Fibroblast of upper back skin (primary cell): ENCODE measurements at regions not wholly inside any gene's neighbourhood (a gene's known extent, or its start where the extent isn't known, plus 50 kb on each side); places are given as distances from the start of the nearest gene placed in this dataset.

Source experiments
- DNase-seq: peaks from one replicate; pipeline ENCODE4 v3.0.0-alpha.2; 2013

DNA sequence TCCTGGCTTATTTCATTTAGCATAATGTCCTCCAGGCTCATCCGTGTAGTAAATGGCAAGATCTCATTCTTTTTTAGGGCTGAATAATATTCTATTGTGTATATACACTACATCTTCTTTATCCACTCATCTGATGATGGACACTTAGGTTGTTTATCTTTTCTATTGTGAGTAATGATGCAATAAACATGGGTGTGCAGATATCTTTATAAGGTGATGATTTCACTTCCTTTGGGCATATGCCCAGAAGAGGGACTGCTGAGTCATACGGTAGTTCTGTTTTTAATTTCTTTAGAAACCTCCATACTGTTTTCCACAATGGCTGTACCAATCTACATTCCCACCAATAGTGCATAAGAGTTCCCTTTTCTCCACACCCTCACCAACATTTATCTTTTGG lies 317.6 kb upstream of the CNKSR2 start:
- no peak for DNase-seq

DNA sequence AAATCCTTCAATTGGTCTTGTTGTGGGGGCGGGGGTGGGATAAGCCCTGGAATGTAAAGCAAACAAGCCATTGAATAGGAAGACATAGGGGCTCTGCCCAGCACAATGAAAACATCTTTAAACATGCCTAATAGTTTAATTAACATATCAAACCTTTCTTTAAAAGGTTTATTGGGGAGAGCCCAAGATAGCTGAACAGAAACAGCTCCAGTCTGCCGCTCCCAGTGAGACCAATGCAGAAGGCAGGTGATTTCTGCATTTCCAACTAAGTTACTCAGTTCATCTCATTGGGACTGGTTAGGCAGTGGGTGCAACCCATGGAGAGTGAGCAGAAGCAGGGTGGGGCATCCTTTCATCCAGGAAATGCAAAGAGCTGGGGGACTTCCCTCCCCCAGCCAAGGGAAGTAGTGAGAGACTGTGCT lies 327.2 kb upstream of the CNKSR2 start:
- no peak for DNase-seq

DNA sequence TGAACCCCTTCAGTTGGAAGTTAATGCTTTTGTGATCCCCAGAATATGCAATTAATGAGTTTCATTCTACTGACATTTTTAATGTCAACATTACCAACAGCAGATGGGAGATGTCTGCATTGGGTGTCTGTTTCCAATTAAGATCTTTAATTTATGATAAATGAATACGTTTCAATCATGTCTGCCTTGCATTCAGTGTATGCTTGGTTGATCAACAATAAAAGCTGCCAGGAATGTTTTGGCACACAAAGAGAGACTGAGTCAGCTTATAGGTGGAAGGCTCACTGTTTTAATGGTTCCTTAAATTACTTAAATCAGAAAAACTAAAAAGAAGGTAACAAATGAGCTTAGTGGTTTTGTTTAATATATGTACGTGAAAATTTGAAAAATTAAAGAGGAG lies 359.9 kb upstream of the CNKSR2 start:
- DNase-seq: no peak

DNA sequence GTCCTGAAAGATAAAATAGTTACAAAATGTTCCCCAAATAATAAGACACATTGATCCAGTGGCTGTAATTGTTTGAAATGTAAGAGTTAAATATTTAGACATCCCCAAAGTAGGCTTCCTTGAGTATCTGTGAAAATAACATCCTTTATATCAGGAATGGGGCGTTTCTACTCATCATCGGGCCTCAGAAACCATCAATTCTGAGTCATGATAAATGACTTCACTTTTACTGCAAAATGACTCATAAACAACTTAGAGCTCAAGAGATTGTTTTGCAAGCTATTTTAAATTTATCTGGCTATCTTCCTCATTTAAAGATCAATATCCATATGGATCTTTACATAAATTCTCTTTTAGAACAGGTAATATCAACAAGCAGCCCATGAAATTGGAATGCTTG lies 369.4 kb upstream of the CNKSR2 start:
- DNase-seq: peak; percentile 11

DNA sequence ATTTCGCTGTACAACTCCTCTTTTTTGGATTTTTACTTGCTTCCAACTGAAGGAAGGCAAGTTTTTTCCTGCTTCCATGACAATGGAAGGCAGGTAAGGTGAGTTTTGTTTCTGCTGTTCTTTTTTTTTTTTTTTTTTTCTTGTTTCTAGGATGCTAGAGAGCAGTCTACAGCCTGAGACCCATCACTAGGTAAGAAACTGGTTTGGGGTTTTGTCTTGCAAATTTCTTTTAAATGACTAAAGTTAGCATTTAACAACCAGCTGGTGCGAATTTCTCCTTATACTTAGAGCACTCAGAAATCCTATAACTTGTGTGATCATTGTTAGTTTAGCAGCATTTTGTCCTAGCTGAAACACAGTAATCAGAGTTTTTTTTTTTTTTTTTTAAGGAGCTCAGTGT lies 378.4 kb upstream of the CNKSR2 start:
- no peak for DNase-seq

DNA sequence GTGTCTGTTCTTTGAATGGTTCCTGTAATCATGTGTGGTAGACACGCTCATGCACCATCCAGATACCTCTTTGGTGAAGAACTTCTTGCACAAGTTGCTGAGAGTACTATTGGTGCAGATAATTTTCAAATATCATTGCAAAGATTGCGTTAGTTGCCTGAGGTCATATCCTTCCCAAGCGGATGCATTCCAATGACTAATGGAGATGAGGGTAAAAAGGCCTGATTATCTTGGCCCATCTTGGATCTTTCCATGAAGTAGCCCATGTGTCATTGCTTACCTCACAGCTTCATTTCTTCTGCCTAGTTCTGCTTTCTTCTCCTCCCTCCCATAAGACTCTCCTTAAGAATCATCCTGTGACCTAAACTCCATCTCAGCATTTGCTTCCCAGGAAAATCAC lies 384.9 kb upstream of the CNKSR2 start:
- DNase-seq: no peak

DNA sequence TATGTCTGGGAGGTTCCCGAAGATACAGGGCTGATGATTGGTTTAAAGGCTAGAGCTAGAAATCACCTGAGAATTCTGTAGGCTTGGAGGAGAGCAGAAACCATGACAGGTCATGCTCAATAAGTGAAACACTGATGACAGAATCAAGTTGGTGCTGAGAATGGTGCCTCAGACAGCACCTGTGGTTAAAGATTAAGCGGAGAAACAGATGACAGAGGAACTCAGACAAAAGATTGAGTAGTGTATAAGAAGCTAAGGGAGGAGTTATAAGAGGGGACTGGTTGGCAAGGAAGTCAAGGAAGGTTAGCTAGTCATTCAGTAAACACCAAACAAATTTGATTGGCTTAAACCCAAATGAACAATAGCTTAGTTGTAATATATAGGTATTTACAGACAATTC lies 385.4 kb upstream of the CNKSR2 start:
- DNase-seq: no peak

DNA sequence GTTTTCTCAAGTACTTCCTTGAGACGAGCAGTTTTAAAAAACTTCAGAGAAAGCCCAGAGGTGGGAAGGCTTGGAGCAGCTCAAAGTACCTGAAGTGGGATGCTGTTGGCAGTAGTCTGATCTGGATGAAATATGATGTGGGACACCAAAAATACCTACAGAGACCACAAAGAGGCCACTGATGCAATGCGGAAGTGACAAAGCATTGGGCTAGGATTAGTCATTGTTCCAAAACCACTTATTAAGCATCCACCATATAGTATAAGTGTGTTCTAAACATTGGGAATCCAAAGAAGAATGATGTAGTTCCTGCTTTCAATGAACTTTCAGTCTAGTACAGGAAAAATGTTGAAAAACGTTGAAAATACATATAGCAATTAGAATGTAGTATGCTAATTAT lies 386.1 kb upstream of the CNKSR2 start:
- DNase-seq: peak; percentile 56

DNA sequence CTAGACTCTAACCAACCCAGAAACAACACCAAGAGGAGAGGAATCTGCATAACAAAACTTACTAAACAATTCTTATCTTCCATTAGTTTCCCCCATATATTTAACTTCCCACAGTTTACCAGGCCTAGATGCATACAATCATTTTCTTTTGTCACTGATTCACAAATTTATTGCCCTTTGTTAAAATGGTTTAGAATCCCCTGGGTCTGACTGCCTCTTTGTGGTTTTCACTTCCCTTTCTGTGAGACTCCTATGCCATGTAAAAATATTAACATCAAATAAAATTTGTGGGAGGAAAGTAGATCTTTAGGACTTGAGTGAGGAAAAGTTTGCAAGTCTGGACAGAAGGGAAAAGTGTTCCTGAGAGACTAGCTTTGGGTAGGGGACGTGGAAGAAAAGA lies 393.8 kb upstream of the CNKSR2 start:
- DNase-seq: no peak

DNA sequence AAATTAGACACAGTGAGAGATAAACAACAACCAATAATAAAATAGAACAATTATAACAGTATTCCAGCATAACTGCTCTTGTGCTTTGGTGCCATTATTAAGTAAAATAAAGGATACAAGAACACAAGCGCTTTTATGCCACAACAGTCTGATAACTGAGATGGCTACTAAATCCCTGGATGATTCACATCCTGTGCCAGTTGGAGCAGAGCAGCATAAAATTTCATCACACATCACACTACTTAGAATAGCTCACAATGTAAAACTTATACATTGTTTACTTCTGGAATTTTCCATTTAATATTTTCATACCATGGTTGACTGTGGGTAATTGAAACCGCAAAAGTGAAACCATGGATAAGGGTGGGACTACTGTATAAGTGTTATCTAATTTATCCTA lies 399.9 kb upstream of the CNKSR2 start:
- DNase-seq: peak; percentile 12

DNA sequence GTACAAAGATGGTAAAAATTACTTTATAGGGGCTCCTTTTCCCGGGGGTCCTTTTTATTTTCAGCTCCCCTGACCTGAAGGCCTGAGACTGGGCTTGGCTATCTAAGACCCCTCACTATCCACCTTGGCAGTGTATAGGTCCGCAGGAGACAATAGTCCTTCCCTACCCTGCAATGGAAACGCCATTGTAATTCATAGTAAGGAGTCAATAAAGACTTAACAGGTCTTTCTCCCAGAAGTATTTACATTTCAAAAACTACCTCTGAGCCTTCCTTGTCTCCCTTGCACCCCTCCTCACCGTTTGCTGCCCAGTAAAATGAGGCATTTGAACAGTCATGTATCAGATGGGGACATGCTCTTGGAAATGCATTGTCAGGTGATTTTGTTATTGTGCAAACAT lies 401.2 kb upstream of the CNKSR2 start:
- no peak for DNase-seq

DNA sequence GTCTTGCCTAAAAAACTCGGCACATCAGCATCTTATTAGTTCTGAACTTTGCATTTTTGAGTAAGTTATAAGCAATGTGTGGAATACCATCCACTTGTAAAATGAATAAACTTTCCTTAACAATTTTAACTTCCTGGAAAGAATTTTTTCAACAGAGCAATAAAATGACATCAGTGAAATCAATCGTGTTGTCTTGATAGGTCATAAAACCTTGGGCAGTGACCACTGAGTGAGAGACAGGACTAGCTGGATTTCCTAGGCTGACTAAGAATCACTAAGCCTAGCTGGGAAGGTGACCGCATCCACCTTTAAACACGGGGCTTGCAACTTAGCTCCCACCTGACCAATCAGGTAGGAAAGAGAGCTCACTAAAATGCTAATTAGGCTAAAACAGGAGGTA lies 403.0 kb upstream of the CNKSR2 start:
- DNase-seq: no peak

DNA sequence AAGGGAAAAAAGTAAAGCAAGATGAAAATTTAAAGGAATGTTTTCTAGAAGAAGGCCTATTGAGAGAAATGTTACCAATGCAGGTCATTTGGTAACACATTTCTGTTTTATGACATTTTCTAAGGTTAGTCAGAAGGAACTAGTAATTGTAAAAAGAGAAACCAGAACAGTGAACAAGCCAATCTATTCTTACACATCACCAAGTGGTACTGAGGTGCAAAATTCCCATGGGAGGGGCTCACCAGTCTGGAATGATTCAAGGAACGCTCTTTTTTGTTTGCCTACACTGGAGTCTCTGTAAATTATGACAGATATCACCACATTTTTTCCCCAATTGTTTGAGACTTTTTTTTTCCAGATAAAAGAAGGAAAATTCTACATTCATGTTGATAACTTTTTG lies 404.7 kb upstream of the CNKSR2 start:
- no peak for DNase-seq

DNA sequence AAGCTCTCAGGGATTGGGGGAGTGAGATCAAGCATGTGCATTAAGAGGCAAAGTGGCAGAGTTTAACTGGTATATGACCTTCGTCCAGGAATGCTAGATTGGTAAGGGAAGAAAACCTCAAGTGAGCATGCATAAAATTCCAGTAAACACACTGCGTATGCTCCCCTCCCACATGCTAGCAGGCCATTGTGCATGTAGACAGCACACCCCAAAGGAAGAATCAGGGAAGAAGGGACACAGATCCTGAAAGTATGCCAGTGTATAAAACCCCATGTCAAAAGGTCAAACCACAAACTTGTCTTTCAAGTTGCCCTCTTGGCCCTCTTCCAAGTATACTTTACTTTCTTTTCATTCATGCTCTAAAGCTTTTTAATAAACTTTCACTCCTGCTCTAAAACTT lies 405.2 kb upstream of the CNKSR2 start:
- DNase-seq: no peak

DNA sequence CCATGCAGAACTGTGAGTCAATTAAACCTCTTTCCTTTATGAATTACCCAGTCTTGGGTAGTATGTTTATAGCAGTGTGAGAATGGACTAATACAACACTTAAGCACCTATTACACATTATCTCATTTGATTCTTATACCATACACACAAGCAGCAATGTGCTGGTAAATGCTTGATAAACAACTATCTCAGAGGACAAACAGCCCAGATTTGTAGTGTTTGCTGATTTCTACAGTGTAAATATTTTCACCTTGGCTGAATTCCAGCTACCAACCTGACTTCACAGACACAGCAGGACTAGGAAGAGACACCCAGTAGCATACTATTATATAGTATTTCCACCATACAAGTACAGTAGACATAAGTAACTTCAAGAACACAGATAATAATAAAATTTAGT lies 406.5 kb upstream of the CNKSR2 start:
- no peak for DNase-seq

DNA sequence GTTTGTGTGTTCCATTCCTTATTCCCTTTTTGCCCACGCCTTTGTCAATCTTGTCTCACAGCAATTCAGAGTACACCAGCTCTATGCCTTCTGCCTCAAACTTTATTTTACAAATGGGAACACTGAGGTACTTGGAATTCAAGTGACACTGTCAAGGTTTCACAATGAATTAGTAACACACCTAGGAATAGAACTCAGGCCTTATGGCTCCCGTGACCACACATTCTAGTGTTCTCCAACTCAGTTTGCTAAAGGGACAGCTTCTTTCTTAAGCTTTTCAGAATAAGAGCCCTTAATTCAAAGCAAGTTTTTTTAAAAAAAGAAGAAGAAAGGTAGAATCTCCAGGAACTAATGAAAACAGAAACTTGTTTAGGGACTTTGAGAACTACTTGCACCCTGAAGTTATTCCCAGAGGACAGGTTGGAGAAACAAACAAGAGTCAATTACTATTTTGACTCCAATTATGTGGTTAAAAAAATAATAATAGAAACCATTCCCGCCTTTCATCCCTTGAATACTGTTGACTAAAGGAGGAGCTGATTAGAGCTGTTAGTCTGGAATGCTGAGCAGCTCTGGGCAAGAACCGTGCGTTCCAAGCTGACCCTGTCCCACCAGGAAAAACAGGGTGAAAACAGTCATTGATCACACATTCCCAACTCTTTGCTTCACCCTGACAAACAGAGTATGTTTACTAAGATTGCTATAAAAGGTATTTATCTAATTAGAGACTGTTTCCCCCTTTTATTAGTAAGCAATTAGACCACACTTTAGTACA lies 408.8 kb upstream of the CNKSR2 start:
- DNase-seq: no peak

DNA sequence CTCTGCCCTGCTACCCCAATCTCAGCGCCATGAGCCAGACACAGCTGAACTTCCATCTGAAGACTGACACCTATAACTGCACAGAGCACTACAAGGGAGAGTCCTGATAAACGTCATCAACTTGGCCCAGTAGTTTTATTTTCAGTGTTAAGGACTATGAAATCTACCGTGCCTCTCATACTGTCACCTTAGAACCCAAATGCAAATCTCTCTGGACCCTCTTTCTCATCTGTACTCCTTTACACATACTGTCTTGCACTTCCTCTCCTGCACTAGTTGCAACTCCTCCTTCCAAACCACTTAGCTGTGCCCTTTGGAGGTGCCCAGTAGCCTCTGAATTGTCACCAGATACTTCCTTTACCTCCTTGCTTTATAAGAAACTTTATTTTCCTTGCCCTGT lies 420.2 kb upstream of the CNKSR2 start:
- no peak for DNase-seq

DNA sequence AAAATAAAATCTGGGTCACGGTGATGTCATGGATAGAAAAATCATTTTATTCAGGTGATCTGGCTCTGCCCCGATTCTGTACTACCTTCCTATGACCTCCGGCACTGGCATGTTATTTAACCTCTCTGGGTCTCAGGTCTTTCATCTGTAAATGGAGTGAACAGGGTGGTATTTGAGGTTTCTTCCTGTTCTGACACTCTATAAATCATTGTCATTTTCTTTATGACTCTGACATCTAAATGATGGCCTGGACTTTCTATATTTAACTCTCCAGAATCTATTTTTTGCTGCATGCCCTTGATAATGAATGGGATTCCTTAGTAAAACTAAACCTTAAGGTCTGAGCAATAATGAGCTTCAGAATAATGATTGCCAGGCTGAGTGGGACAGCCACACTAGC lies 422.0 kb upstream of the CNKSR2 start:
- no peak for DNase-seq

DNA sequence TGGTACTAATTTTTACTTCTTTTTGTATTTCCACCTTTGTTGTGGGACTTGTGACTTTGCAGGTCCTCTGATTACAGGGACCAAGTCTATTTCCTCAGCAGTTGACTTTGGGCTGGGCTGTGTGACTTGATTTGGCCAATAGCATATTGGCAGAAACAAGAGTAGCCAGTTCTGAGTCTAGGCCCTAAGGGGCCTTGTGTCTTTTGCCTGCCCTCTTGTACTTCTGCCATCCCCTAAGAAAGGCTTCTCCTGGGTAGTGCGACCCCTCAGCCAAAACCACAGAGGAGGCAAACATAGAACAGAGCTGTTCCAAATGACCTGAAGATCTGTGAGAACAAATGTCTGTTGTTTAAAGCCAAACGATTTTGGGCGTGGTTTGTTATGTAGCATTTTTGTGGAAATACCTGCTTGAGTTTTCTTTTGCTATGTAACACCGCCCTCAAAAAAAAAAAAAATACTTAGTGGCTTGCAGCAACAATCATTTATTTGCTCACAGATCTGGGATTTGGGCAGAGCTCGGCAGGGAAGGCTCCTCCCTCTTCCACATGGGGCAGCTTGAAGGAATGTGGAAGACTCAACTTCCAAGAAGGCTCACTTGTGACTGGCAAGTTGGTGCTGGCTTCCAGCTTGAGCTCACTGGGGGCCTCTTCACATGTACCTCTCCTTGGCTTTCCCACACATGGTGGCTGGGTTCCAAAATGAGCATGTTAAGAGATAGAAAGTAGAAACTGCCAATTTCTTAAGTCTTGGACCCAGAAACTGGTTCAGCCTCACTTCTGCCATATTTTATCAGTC lies 423.0 kb upstream of the CNKSR2 start:
- DNase-seq: no peak

DNA sequence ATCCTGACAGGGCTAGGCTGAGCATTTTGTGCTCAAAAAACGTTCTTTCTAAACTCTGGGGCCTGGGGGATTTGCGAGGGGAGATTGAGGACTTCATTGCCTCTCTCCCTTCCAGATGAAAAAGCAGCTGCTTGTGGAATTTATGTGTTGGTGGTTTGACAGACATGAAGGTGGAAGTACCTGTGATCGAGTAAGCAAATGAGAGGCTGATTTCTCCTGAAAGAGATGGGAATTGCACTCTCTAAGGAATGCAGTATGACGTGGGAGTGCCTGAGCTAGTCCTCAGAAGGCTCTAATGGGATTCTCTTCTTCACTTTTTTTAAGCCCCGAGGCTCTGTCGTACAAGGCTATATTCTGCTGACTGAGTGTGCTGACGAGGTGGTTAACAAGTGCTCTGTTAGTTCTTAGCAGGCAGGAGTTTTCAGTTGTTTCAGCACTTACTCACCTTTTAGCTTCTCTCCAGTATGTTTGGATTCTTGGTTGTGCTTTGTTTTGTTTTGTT lies 426.8 kb upstream of the CNKSR2 start:
- DNase-seq: no peak

DNA sequence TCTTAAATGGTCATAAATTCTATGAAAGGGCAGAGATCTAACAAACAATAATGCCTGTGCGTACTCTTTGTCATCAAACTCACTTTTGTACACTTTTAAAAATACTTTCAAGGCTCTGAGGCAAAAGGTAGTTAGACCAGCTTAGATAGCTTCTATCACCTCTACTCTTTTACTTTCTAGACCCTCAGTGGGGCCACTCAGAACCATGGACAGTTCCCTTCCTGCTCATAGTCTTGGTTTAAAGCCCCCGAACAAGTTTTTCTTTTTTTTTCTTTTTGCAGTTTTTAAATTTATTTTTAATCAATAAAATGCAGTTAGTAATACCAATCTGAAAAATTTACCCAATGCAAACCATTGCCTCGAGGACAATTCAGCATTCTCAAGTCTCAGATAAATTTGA lies 460.5 kb upstream of the CNKSR2 start:
- DNase-seq: peak; percentile 5

DNA sequence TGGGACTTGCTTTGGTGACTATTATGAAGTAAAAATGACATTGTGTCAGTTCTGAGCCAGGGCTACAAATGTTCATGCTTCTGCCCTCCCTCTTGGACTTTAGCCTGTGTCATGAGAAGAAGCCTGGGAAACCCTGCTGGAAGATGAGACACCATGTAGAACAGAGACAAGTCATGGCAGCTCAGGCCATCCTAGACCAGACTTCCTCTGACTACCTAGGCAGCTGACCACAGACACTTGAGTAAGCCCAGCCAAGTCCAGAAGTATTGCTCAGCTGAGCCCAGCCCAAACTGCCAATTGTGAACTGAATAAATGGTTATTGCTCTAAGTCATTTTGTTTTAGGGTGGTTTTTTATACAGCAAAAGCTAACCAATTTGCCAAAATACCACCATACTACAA lies 467.6 kb upstream of the CNKSR2 start:
- DNase-seq: peak; percentile 6

DNA sequence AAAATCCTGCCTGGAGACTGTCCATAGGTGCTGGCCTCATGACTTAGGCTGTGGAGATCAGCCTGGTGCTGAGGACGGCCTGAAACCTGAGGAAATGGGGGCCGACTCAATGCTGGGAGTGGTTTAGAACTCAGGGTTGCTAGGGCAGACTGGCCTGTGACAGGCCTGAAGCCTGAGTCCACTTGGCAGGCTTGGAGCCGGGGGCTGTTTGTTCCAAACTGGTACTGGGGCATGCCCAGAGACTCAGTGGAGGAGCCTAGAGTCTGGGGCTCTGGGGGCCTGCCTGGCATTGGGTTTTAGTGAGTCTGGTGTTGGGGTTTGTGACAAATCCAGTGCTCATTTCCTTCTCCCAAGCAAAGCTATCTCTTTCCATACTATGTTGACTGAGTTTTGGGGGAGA lies 489.7 kb upstream of the CNKSR2 start:
- DNase-seq: no peak

DNA sequence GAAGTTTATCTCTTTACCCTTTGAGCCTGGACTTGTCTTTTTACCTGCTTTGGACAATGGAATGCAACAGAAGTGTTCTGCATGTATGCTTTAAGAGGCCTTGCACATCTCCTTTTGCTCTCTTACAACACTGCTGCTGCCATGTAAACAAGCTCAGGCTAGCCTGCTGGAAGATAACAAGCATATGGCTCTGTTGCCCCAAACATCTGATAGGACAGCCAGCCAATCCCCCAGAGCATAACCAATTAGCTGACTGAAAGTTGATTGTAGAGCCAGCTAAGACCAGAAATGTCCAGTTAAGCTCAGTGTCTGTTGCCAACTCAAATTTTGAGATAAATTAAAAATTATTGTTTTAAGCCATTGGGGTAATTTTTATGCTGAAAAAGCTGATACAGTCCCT lies 510.6 kb upstream of the CNKSR2 start:
- no peak for DNase-seq

DNA sequence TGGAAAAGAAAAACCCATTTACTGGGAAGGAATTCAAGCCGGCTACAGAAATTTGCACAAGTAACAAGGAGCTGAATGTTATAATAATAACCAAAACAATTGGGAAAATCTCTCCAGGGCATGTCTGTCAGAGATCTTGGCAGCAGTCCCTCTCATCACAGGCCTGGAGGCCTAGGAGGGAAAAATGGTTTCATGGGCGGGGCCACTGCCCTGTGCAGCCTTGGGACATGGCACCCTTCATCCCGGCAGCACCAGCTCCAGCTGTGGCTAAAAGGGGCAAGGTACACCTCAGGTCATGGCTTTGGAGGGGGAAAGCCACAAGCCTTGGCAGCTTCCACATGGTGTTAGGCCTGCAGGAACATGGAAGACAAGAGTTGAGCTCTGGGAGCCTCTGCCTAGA lies 513.1 kb upstream of the CNKSR2 start:
- DNase-seq: no peak
